Ureter (tissue), 1 donor: ENCODE measurements at regions not wholly inside any gene's neighbourhood (a gene's known extent, or its start where the extent isn't known, plus 50 kb on each side); places are given as distances from the start of the nearest gene placed in this dataset.

Experiments used
- DNase-seq: peaks from one replicate; pipeline ENCODE4 v3.0.0-alpha.2; 2020; ENCODE audit warnings: low spot score
- donor health status: DM: yes; HTN: yes; CAD: no.

- no peak for DNase-seq
These were observed 317.2 kb downstream of the PDGFC start for GRCh38 chr4:156654410-156654809.

- DNase-seq = no peak
These were observed 327.8 kb downstream of the PDGFC start for GRCh38 chr4:156643826-156644225.

- DNase-seq = no peak
These were observed 329.4 kb downstream of the PDGFC start for GRCh38 chr4:156642161-156642560.

- DNase-seq = no peak
These were observed 332.5 kb downstream of the PDGFC start for GRCh38 chr4:156638925-156639605.

GRCh38 chr4:156638334-156638733, 333.3 kb downstream of the PDGFC start:
- DNase-seq = no peak

GRCh38 chr4:156636381-156636780, 335.2 kb downstream of the PDGFC start:
- DNase-seq = no peak

DNA sequence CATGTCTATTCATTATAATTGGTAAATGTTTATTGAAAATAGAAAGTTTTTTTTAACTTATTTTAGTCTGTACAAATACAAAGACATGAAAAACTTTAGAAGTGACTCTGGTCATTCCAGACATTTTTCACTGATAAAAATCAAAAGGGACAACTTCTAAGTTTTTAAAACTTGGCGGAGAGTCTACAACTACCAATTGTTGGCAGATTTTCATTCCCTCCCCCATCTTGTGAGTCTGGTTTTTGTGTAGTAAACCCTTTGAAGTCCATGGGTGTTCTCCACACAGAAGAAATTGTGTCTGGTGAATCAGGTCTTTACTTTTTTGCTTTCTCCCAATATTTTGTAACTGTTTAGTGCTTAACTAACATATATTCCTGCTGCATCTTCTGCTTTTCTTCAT, 336.5 kb downstream of the PDGFC start:
- DNase-seq = no peak

DNA sequence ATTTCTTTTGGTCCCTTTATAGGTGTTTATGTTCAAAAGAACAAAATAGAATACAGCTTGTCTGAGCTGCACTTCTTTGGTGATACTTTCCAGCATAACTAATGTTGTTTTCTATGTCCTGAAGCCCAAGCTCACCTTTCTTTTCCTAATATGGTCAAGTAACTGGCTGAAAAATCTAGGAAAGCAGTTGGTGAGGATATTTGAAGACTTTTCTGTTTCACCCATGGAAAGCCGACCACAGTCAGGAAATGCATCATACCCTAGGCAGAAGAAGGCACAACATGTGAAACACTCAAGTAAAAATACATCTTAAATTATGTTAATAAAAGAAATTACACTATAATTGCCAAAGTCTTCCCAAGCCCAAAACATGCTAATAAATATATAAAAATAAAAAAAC, 337.0 kb downstream of the PDGFC start:
- no peak for DNase-seq

- DNase-seq = no peak
These were observed 337.8 kb downstream of the PDGFC start for GRCh38 chr4:156633847-156634246.

DNA sequence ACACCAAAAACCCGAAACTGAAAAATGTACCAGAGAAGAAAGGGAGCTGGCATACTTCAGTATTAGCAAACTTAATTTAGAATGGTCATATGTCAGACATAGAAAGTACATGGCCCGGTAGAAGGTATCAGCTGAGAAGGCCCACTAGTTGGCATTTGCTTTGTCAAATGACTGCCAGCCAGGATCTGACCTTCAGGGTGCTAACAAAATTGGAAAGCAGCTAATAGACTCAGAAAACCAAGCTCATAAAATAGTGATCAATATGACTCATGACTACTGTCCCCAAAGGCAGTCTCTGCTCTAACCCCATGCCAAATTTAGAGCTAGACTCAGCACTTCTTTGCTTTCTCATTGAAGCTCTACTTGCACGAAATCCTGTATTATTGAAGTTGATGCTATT, 342.7 kb downstream of the PDGFC start:
- DNase-seq = no peak

GRCh38 chr4:156623376-156623775, 348.2 kb downstream of the PDGFC start:
- no peak for DNase-seq

DNA sequence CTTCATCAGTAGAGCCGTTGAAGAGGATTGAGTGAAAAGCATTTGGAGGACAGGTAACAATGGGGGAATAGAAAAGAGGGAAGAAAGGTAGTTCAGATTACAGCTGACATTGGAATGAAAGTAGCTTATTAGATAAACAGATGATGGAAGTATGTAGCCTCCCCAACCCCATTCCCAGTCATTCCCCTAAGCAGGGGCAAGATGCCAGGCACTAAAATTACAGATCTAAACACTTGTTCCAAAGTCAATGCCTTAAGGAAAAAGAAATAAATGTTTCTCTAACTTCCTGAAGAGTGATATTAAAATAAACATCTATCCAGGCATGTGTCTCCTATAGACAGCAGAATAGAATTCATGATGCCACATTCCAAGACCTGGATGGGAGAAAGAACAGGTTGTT, 350.8 kb downstream of the PDGFC start:
- no peak for DNase-seq

- DNase-seq = no peak
These were observed 352.3 kb downstream of the PDGFC start for GRCh38 chr4:156619154-156619934.

GRCh38 chr4:156615066-156615531, 356.5 kb downstream of the PDGFC start:
- DNase-seq = no peak

- no peak for DNase-seq
These were observed 357.1 kb downstream of the PDGFC start for GRCh38 chr4:156614536-156614935.

- DNase-seq = no peak
These were observed 362.2 kb downstream of the PDGFC start for GRCh38 chr4:156609421-156609820.

DNA sequence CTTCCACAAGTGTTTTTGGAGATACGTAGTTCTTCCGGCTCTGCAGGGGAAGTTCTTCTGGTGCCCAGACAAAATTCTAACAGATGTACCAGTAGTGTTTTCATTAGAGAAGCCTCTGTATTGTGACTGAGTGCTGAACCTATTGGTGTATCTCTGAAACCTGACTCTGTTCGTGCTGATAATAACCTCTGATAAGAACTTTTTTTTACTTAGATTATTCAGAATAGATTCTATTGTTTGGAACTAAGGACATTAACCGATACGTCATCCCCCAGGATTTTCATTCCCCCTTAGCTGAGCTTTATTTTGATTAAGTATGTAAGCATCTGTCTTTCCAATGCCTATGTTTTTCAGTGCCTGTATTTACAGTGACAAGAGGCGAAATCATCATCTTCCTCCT, 362.9 kb downstream of the PDGFC start:
- DNase-seq = no peak

DNA sequence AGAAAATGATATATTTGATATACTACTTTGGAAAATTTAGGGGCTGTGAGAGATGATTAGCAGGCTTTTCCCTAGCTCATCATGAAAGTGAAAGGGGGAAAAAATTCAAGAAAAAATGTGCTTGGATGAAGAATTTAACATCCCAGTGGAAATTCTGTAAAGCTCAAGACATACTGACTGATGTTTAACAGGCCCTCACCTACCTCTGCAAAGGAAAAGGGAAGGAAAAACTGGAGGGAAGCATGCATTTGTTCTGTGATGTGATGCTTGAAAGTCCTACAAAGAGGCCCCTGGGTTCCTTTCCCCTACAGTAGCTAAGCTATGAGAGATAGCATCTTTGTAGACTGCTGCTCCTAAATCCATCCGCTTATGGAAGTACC, 364.1 kb downstream of the PDGFC start:
- no peak for DNase-seq

GRCh38 chr4:156606554-156607477, 364.8 kb downstream of the PDGFC start:
- no peak for DNase-seq

- DNase-seq = no peak
These were observed 373.4 kb downstream of the PDGFC start for GRCh38 chr4:156598138-156598681.

DNA sequence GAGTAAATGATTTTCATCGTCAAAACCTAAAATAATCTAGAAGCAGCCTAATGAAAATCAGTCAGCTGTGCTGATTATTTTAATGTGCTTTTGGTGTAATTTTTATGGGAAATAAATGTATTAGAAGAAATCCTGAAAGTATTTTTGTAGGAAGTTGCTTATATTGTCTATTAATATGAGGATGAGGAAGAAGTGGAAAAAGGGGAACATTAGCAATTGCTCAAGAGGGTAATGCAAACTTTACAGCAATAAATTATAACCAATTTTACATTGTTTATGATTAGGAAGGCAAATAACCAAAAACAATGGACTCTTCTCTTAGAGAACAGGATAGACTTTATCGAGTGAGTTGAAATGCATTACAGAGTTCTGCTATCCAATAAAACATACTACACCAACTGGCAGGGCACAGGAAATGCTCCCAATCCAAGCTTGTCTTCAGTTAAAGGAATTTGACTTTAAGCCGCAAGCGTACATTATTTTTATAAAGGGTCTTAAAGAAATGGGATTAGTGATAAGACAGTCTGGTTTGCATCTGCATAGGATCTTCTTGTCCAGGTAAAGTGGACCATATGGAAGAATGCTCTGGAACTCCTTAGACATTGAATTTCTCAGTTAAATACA, 374.8 kb downstream of the PDGFC start:
- no peak for DNase-seq

- no peak for DNase-seq
These were observed 375.6 kb downstream of the PDGFC start for GRCh38 chr4:156596026-156596425.
